Activated CD4-positive, alpha-beta T cell treated with anti-CD3 and anti-CD28 coated beads, Interleukin-2, Interleukin-6, amounts not matched to agents 100 ng/mL and 50 ng/mL, durations not matched to agents 16 hours and 8 hours (primary cell): ENCODE measurements at regions not wholly inside any gene's neighbourhood (a gene's known extent, or its start where the extent isn't known, plus 50 kb on each side); places are given as distances from the start of the nearest gene placed in this dataset.
A peak's percentile ranks its signal among the peaks of the same experiment; 100 is the strongest.
"Not testable (repeated sequence)": the region's sequence is repeated elsewhere in the genome, so short reads cannot be mapped to it uniquely, and the experiment has no call there.

Experiments used
- DNase-seq: peaks from one replicate; pipeline ENCODE4 v3.0.0-alpha.2; 2020

DNA sequence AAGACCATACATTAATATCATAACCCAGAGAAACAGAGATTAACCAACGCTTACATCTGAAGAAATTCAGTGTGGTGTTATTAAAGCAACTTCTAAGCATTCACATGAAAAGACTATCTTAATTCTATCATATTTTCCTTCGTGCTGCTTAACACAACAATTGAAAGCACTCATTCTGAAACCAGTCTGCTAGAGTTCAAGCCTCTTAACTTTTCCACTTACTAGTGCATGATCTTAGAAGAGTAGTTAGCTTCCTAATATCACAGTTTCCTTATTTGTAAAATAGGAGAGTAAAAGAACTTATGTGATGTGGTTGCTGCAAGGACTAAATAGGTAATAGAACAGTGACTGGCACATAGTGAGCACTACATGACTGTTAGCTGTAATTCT is 379.3 kb downstream of the TRIM36 start:
- no peak for DNase-seq

GRCh38 chr5:114789773-114790402 is 379.8 kb downstream of the TRIM36 start:
- DNase-seq, result peak; percentile 22

GRCh38 chr5:114782869-114783268 is 386.8 kb downstream of the TRIM36 start:
- DNase-seq, result no peak

- no peak for DNase-seq
Measured at GRCh38 chr5:114782177-114782576, 387.5 kb downstream of the TRIM36 start.

- DNase-seq, result no peak
Measured at GRCh38 chr5:114780290-114780689, 389.4 kb downstream of the TRIM36 start.

DNA sequence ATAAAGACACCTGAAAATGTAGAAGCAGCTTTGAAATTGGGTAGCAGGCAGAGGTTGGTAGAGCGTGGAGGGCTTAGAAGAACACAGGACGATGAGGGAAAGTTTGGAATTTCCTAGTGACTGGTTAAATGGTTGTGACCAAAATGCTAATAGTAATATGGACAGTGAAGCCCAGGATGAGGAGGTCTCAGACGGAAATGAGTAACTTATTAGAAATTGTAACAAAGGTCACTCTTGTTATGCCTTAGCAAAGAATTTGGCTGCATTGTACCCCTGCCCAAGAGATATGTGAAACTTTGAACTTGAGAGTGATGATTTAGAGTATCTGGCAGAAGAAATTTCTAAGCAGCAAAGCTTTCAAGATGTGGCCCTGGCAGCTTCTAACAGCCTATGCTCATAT is 382.5 kb downstream of the KCNN2 start:
- DNase-seq, result no peak

DNA sequence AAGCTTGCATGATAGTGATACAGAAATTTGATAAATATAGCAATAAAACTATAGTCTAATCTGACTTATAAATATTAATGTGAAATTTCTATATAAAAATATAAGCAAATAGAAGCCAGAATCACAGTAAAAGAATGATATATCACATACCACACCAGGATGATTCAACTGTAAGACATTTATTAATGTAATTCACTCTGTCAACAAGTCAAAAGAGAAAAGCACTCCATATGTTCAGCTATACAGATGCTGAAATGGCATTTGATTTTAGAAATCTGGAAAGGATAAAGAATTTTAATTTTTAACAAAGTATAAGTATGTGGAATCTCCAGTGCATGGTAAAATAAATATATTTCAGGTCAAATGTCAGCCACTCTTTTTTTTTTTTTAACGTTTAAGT is 372.4 kb downstream of the KCNN2 start:
- DNase-seq, result no peak

DNA sequence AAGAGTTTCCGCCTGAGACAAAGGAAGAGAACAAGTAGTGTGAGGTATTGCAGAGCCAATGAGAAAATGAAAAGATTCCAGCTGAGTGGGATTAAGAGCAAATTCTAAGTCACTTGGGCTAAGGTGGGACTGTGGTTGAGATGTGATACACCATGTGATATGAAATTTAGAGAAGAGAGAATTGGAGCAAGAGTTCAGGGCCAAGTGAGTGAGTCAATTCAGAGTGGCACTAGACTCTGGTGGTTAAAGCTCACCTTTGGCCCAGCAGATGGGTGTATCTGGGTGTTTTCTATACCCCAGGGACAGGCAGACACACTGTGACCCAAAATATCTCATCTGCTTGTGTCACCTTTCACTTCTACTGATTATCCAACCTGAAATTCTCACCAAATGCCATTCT is 368.1 kb downstream of the KCNN2 start:
- no peak for DNase-seq

GRCh38 chr5:114727358-114727757 is 365.5 kb downstream of the KCNN2 start:
- no peak for DNase-seq

DNA sequence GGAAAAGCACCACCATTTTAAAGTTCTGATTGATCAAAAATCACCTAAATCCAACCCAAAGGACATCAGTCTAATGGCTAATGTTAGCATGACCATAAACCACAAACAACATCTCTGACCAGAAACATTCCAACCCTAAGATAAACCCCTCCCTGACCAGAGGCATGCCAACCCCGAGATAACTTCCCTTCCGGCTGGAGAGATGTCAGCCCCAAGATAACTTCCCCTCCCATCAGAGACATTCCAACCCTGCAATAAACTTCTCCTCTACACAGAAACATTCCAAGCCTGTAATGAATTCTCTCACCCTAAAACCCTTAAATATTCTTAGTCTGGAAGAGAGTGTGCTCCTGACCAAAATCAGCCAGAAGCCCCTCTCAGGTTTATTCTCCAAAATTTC is 364.3 kb downstream of the KCNN2 start:
- no peak for DNase-seq

GRCh38 chr5:114719268-114719667 is 357.4 kb downstream of the KCNN2 start:
- DNase-seq, result no peak

- DNase-seq, result no peak
Measured at GRCh38 chr5:114716955-114717354, 355.1 kb downstream of the KCNN2 start.

DNA sequence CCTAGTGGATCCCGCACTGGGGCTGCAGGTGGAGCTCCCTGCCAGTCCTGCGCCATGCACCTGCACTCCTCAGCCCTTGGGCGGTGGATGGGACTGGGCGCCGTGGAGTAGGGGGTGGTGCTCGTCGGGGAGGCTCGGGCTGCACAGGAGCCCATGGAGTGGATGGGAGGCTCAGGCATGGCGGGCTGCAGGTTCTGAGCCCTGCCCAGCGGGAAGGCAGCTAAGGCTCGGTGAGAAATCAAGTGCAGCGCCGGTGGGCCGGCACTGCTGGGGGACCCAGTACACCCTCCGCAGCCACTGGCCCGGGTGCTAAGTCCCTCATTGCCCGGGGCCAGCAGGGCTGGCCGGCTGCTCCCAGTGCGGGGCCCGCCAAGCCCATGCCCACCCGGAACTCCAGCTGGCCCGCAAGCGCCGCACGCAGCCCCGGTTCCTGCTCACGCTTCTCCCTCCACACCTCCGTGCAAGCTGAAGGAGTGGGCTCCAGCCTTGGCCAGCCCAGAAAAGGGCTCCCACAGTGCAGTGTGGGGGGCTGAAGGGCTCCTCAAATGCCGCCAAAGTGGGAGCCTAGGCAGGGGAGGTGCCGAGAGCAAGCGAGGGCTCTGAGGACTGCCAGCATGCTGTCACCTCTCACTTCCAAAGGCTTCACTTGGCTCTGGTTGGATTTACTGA is 342.5 kb downstream of the KCNN2 start:
- not testable (repeated sequence) for DNase-seq

DNA sequence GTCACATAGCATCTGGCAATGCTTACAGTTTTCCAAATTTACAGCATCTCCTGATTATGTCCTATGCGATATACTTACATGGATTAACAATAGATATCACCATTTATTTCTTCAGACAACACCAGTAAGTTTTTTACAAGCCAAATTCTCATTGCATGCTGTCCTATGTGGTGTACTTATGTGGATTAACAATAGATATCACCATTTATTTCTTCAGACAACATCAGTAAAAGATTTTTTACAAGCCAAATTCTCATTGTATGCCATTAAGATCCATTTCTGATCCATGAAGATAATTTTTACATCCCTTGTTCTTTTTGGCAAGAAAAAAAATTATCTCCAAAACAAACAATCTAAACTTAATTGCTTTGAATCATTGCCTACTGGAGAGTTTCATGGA is 340.9 kb downstream of the KCNN2 start:
- no peak for DNase-seq

DNA sequence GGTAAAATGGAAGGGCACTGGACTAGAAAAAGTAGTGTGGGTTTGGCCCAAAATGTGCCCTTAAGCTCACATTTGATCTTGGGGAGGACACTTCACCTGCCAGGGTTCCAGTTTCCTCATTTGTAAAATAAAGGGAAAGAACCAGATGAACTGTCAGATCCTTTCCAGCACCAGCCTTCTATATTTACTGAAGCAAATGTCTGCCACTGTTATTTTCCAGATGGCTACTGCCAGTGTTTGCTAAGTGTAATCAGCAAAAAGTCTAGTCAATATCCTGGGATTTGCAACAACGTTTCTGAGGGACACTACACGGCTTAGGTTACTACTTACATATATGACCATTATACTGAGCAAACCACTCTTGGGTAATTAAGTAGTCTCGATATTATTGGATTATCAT is 340.3 kb downstream of the KCNN2 start:
- DNase-seq, result no peak

GRCh38 chr5:114700823-114701222 is 339.0 kb downstream of the KCNN2 start:
- DNase-seq, result no peak

GRCh38 chr5:114695292-114695904 is 333.5 kb downstream of the KCNN2 start:
- DNase-seq, result no peak

- DNase-seq, result no peak
Measured at GRCh38 chr5:114686356-114686755, 324.5 kb downstream of the KCNN2 start.

- DNase-seq, result no peak
Measured at GRCh38 chr5:114678778-114679177, 316.9 kb downstream of the KCNN2 start.

DNA sequence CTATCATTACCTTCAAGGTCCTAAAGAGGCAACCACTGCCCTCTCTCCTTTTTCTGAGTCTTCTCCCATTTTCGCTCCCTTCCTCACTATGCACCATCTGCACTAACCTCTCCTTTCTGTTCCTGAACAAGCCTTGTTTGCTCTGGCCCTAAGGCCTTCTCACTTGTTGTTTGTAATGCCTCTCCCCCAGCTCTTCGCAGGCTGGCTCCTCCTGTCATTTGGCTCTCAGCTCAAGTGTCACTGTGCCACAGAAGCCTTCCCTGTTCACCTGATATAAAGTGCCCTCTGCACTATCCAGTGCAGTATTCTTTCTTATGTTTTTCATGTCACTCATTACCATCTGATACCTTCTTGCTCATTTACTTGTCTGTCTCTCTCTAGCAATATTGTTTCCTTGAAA is 303.7 kb downstream of the KCNN2 start:
- DNase-seq, result no peak

DNA sequence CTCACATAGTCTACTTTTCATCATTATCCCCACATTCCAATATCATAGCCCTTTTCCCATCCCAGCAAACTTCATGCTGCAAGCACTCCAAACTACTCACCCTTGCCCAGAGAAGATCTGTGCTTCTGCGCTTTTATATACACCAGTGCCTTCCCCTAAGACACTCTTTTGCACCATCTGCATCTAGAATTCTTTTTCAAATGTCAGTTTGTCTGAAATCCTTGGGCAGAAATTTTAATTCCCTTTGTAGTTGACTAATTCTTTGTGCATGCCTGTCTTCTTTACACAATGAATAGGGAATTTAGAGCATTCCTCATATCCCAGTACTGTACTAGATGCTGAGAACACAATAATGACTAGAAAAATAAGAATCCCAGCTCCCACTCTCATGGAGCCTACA is 298.9 kb downstream of the KCNN2 start:
- DNase-seq, result no peak

DNA sequence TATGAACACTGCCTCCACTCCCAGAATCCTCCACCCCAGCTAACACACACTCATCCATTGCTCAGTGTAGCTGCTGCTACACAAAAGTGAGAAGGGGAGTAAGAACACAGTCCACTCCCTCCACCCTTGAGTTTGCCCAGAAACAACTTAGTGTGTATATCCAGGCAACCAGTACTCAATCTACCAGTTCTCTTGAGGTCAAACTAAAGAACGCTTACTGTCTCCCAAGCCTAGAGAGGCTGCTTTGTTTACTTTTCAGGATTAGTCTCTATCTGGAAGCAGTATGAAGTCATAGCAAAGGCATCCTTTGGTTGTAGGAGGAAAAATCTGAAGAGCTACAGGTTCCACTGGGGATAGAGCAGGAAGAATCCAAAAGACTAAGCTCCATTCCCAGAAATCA is 296.3 kb downstream of the KCNN2 start:
- DNase-seq, result no peak

DNA sequence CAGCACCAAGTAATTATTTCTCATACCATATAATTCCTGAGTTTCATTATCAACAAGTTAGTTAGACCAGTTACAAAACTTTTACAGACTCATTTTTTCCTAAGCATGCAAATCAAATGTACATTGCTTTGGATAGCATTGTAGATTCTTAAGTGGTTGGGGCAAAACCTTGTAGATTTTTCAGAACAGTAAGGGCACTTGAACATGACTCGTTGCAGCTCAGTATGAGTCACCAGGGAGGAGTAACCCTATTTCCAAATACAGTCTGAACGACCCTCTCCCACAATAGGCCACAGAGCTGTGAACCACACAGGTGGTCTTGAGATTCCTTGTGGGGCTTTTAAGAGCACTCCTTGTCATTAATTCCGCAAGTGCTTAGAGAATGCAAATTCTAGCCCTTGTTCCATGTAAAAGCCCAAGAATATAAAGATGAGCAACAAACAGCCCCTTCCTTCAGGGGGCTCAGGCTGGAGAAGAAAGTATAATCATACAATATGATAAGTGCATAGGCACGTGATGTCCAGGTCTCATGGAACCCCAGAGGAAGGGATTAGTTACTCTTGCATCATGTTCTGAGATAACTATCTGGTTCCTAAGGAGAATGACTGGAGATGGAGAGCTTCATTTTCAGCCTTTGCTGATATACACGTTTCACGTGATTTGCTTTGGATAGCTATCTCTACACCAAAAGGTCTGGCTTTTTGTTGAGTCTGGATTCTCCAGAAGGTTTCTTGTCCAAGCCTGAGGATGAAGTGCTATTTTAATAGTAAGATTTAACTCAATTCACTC is 295.7 kb downstream of the KCNN2 start:
- DNase-seq, result no peak

- DNase-seq, result no peak
Measured at GRCh38 chr5:114649878-114650277, 288.0 kb downstream of the KCNN2 start.
